ENCODE measurements at regions not wholly inside any gene's neighbourhood (a gene's known extent, or its start where the extent isn't known, plus 50 kb on each side); places are given as distances from the start of the nearest gene placed in this dataset.

GRCh38 chr12:43159506-43159905 lies 392.5 kb downstream of the ADAMTS20 start:
- H3K27ac Mint-ChIP-seq: no peak overlapping the region
- no peak overlapping the region for H2BK20ac ChIP-seq (ENCODE audit: low read depth, low read length, poor library complexity, severe bottlenecking)
- H3K9me3 Mint-ChIP-seq: peaks cover 0 to 3% of the 10 kb centered on the region in 2 experiments; a peak in 1 of 5 replicates
- H3K9ac ChIP-seq (ENCODE audit: extremely low read depth, insufficient read length, low read length): no peak overlapping the region
- no CpG with 5 or more reads among the region's 2 CpGs for WGBS (ENCODE audit: extremely low coverage, insufficient read length, low lambda C conversion rate)
- peaks cover 0 to 9% (median 2%) of the 10 kb centered on the region in 3 experiments; a peak in 3 of 7 replicates for H3K36me3 Mint-ChIP-seq (ENCODE audit: insufficient read depth in 1 of 3, low read depth in 3 of 3)
- no peaks in the 10 kb centered on the region for H3K79me2 ChIP-seq (ENCODE audit: insufficient read depth, low read length)
- no peaks in the 10 kb centered on the region; the same call in 1 of the 2 replicates for H3K4me1 ChIP-seq (ENCODE audit: insufficient read depth, low read length)
- no peak overlapping the region for H3K27ac ChIP-seq (ENCODE audit: insufficient read length, low read depth, low read length)
- no peak overlapping the region for H3K4me2 ChIP-seq (ENCODE audit: insufficient read depth, insufficient read length, low read length)
- no peak for DNase-seq
- H4K20me1 ChIP-seq (ENCODE audit: control insufficient read depth, insufficient read depth, insufficient read length): no peaks in the 10 kb centered on the region
- H3K18ac ChIP-seq (ENCODE audit: insufficient read length, low read depth, low read length): no peak overlapping the region
- H4K91ac ChIP-seq (ENCODE audit: insufficient read length, low read depth, low read length): no peak overlapping the region
- H3K23ac ChIP-seq (ENCODE audit: insufficient read length, low read depth, low read length): no peak overlapping the region
- no peak overlapping the region for H4K5ac ChIP-seq (ENCODE audit: insufficient read length, low read depth, low read length)
- no peak overlapping the region for H2AFZ ChIP-seq (ENCODE audit: low read length)
- H3K4me1 Mint-ChIP-seq: peaks cover 8 to 11% of the 10 kb centered on the region in 2 experiments
- no peaks in the 10 kb centered on the region for H3K9me3 ChIP-seq (ENCODE audit: control insufficient read depth, low read depth, low read length)
- H2BK12ac ChIP-seq (ENCODE audit: insufficient read length, low read depth, low read length): no peak overlapping the region
- no peaks in the 10 kb centered on the region for H3K27me3 Mint-ChIP-seq (ENCODE audit: low read depth)
- H2BK120ac ChIP-seq (ENCODE audit: low read depth, low read length, poor library complexity, severe bottlenecking): no peak overlapping the region
- no peak overlapping the region for H2AK5ac ChIP-seq (ENCODE audit: insufficient read length, low read length)
- H2BK15ac ChIP-seq (ENCODE audit: low read depth, low read length): no peak overlapping the region
- H4K8ac ChIP-seq (replicated peaks; ENCODE audit: insufficient read length, low read depth, low read length): no peak overlapping the region
- H3K4me3 Mint-ChIP-seq: no peak overlapping the region
- H2BK5ac ChIP-seq (ENCODE audit: insufficient read length, low read length): no peak overlapping the region
- no peak for TF ChIP-seq CTCF (conservative IDR thresholded peaks at IDR 0.05)
- no peak overlapping the region for H3K4ac ChIP-seq (ENCODE audit: low read depth, low read length)
- H3K56ac ChIP-seq (ENCODE audit: insufficient read length, low read depth, low read length): no peak overlapping the region
- H3K14ac ChIP-seq (ENCODE audit: insufficient read depth, low read length): no peak overlapping the region
- H3K23me2 ChIP-seq (ENCODE audit: insufficient read length, low read depth, low read length, poor library complexity, severe bottlenecking): no peaks in the 10 kb centered on the region
- H3K79me1 ChIP-seq (ENCODE audit: insufficient read depth, low read depth, low read length, poor library complexity, severe bottlenecking): no peaks in the 10 kb centered on the region
- no peaks in the 10 kb centered on the region for H3K27me3 ChIP-seq (ENCODE audit: insufficient read depth, low read length)
- H3T11ph ChIP-seq (ENCODE audit: low read length): no peak overlapping the region
